ENCODE measurements at regions not wholly inside any gene's neighbourhood (a gene's known extent, or its start where the extent isn't known, plus 50 kb on each side); places are given as distances from the start of the nearest gene placed in this dataset.

GRCh38 chr3:83842511-83842910 lies 1116.3 kb upstream of the CADM2 start:
- H3K36me3 ChIP-seq = no peaks in the 10 kb centered on the region
- no peak for DNase-seq (ENCODE audit: low read depth in 1 of 2, low spot score in 2 of 2)
- H3K4me1 ChIP-seq (replicated peaks) = no peaks in the 10 kb centered on the region
- no peak overlapping the region for H3K4me3 ChIP-seq
- no peaks in the 10 kb centered on the region for H3K27me3 ChIP-seq (replicated peaks)
- H3K9me3 ChIP-seq (replicated peaks) = no peaks in the 10 kb centered on the region
- no peak overlapping the region for H3K27ac ChIP-seq

GRCh38 chr3:83843716-83844115 lies 1115.1 kb upstream of the CADM2 start:
- Histone ChIP-seq H3K27ac (no peak overlapping the region), H3K9me3 (replicated peaks) (no peaks in the 10 kb centered on the region), H3K4me3 (no peak overlapping the region), H3K4me1 (replicated peaks) (no peaks in the 10 kb centered on the region), H3K36me3 (no peaks in the 10 kb centered on the region), H3K27me3 (replicated peaks) (no peaks in the 10 kb centered on the region)
- no peak for DNase-seq (ENCODE audit: low read depth in 1 of 2, low spot score in 2 of 2)

GRCh38 chr3:83849106-83849730 lies 1109.6 kb upstream of the CADM2 start:
- H3K36me3 ChIP-seq = no peaks in the 10 kb centered on the region
- no peaks in the 10 kb centered on the region for H3K4me1 ChIP-seq (replicated peaks)
- DNase-seq (ENCODE audit: low read depth in 1 of 2, low spot score in 2 of 2) = no peak
- H3K27me3 ChIP-seq (replicated peaks) = no peaks in the 10 kb centered on the region
- H3K9me3 ChIP-seq (replicated peaks) = no peaks in the 10 kb centered on the region
- no peak overlapping the region for H3K27ac ChIP-seq
- no peak overlapping the region for H3K4me3 ChIP-seq

- DNase-seq (ENCODE audit: low read depth in 1 of 2, low spot score in 2 of 2) = no peak
- Histone ChIP-seq H3K36me3 (no peaks in the 10 kb centered on the region), H3K27me3 (replicated peaks) (no peaks in the 10 kb centered on the region), H3K27ac (no peak overlapping the region), H3K4me3 (no peak overlapping the region), H3K4me1 (replicated peaks) (no peaks in the 10 kb centered on the region), H3K9me3 (replicated peaks) (no peaks in the 10 kb centered on the region)
Observed at GRCh38 chr3:83863380-83863779, 1095.4 kb upstream of the CADM2 start.

GRCh38 chr3:83868909-83869567 lies 1089.8 kb upstream of the CADM2 start:
- no peak overlapping the region for H3K4me3 ChIP-seq
- no peaks in the 10 kb centered on the region for H3K27me3 ChIP-seq (replicated peaks)
- no peaks in the 10 kb centered on the region for H3K9me3 ChIP-seq (replicated peaks)
- DNase-seq (ENCODE audit: low read depth in 1 of 2, low spot score in 2 of 2) = no peak
- H3K4me1 ChIP-seq (replicated peaks) = no peaks in the 10 kb centered on the region
- no peak overlapping the region for H3K27ac ChIP-seq
- H3K36me3 ChIP-seq = no peaks in the 10 kb centered on the region

GRCh38 chr3:83873550-83873949 lies 1085.2 kb upstream of the CADM2 start:
- Histone ChIP-seq H3K9me3 (replicated peaks) (no peaks in the 10 kb centered on the region), H3K4me1 (replicated peaks) (no peaks in the 10 kb centered on the region), H3K27ac (no peak overlapping the region), H3K4me3 (no peak overlapping the region), H3K36me3 (no peaks in the 10 kb centered on the region), H3K27me3 (replicated peaks) (no peaks in the 10 kb centered on the region)
- no peak for DNase-seq (ENCODE audit: low read depth in 1 of 2, low spot score in 2 of 2)

- Histone ChIP-seq H3K4me1 (replicated peaks) (no peaks in the 10 kb centered on the region), H3K4me3 (no peak overlapping the region), H3K9me3 (replicated peaks) (no peaks in the 10 kb centered on the region), H3K36me3 (no peaks in the 10 kb centered on the region), H3K27me3 (replicated peaks) (no peaks in the 10 kb centered on the region), H3K27ac (no peak overlapping the region)
- no peak for DNase-seq (ENCODE audit: low read depth in 1 of 2, low spot score in 2 of 2)
Observed at GRCh38 chr3:83877910-83878309, 1080.9 kb upstream of the CADM2 start.

GRCh38 chr3:83882701-83883100 lies 1076.1 kb upstream of the CADM2 start:
- H3K4me3 ChIP-seq = no peak overlapping the region
- 0 out of 2 replicates have a peak, but pooled peaks cover 2% of the 10 kb centered on the region for H3K9me3 ChIP-seq (replicated peaks)
- no peak overlapping the region for H3K27ac ChIP-seq
- DNase-seq (ENCODE audit: low read depth in 1 of 2, low spot score in 2 of 2) = no peak
- no peaks in the 10 kb centered on the region for H3K27me3 ChIP-seq (replicated peaks)
- no peaks in the 10 kb centered on the region for H3K36me3 ChIP-seq
- no peaks in the 10 kb centered on the region for H3K4me1 ChIP-seq (replicated peaks)

GRCh38 chr3:83890039-83890762 lies 1068.6 kb upstream of the CADM2 start:
- Histone ChIP-seq H3K36me3 (no peaks in the 10 kb centered on the region), H3K27me3 (replicated peaks) (no peaks in the 10 kb centered on the region), H3K27ac (no peak overlapping the region), H3K4me1 (replicated peaks) (no peaks in the 10 kb centered on the region), H3K4me3 (no peak overlapping the region), H3K9me3 (replicated peaks) (no peaks in the 10 kb centered on the region)
- DNase-seq (ENCODE audit: low read depth in 1 of 2, low spot score in 2 of 2) = no peak

- no peaks in the 10 kb centered on the region for H3K36me3 ChIP-seq
- H3K27me3 ChIP-seq (replicated peaks) = no peaks in the 10 kb centered on the region
- no peak overlapping the region for H3K27ac ChIP-seq
- no peak for DNase-seq (ENCODE audit: low read depth in 1 of 2, low spot score in 2 of 2)
- no peaks in the 10 kb centered on the region for H3K4me1 ChIP-seq (replicated peaks)
- H3K9me3 ChIP-seq (replicated peaks) = no peaks in the 10 kb centered on the region
- H3K4me3 ChIP-seq = no peak overlapping the region
Observed at GRCh38 chr3:83890763-83891135, 1068.0 kb upstream of the CADM2 start.

GRCh38 chr3:83894223-83894622 lies 1064.6 kb upstream of the CADM2 start:
- DNase-seq (ENCODE audit: low read depth in 1 of 2, low spot score in 2 of 2) = no peak
- no peaks in the 10 kb centered on the region for H3K9me3 ChIP-seq (replicated peaks)

GRCh38 chr3:83895892-83896291 lies 1062.9 kb upstream of the CADM2 start:
- no peak for DNase-seq (ENCODE audit: low read depth in 1 of 2, low spot score in 2 of 2)
- Histone ChIP-seq H3K27ac (no peak overlapping the region), H3K9me3 (replicated peaks) (no peaks in the 10 kb centered on the region), H3K4me1 (replicated peaks) (no peaks in the 10 kb centered on the region), H3K27me3 (replicated peaks) (no peaks in the 10 kb centered on the region), H3K36me3 (no peaks in the 10 kb centered on the region), H3K4me3 (no peak overlapping the region)

More at GRCh38 chr3:83894223-83894622, 1064.6 kb upstream of the CADM2 start:
- Histone ChIP-seq H3K27ac (no peak overlapping the region), H3K27me3 (replicated peaks) (no peaks in the 10 kb centered on the region), H3K36me3 (no peaks in the 10 kb centered on the region), H3K4me1 (replicated peaks) (no peaks in the 10 kb centered on the region), H3K4me3 (no peak overlapping the region)

- no peaks in the 10 kb centered on the region for H3K27me3 ChIP-seq (replicated peaks)
- no peaks in the 10 kb centered on the region for H3K36me3 ChIP-seq
- H3K27ac ChIP-seq = no peak overlapping the region
- H3K9me3 ChIP-seq (replicated peaks) = no peaks in the 10 kb centered on the region
- H3K4me1 ChIP-seq (replicated peaks) = no peaks in the 10 kb centered on the region
- H3K4me3 ChIP-seq = no peak overlapping the region
- no peak for DNase-seq (ENCODE audit: low read depth in 1 of 2, low spot score in 2 of 2)
Observed at GRCh38 chr3:83902787-83903533, 1055.8 kb upstream of the CADM2 start.

- Histone ChIP-seq H3K36me3 (no peaks in the 10 kb centered on the region), H3K27me3 (replicated peaks) (no peaks in the 10 kb centered on the region), H3K4me1 (replicated peaks) (no peaks in the 10 kb centered on the region), H3K27ac (no peak overlapping the region), H3K9me3 (replicated peaks) (no peaks in the 10 kb centered on the region), H3K4me3 (no peak overlapping the region)
- no peak for DNase-seq (ENCODE audit: low read depth in 1 of 2, low spot score in 2 of 2)
Observed at GRCh38 chr3:83913381-83913780, 1045.4 kb upstream of the CADM2 start.

Data from SJSA1 (cell line).